Epithelial cell of esophagus (primary cell): ENCODE measurements at regions not wholly inside any gene's neighbourhood (a gene's known extent, or its start where the extent isn't known, plus 50 kb on each side); places are given as distances from the start of the nearest gene placed in this dataset.

Experiments used
- DNase-seq: peaks from one replicate; pipeline ENCODE4 v3.0.0; 2010; ENCODE audit warnings: low read depth
- H3K4me3 ChIP-seq: 2 replicates; pipeline ENCODE4 v1.5.1; 2011; ENCODE audit warnings: mild to moderate bottlenecking, low read length, control low read depth
- CTCF ChIP-seq: IDR thresholded peaks from 2 replicates; pipeline ENCODE4 v1.5.1; 2011; ENCODE audit warnings: low read depth, mild to moderate bottlenecking, low read length, control low read depth, inconsistent platforms; ENCODE audit not compliant: insufficient read depth; ENCODE audit errors: missing control alignments

DNA sequence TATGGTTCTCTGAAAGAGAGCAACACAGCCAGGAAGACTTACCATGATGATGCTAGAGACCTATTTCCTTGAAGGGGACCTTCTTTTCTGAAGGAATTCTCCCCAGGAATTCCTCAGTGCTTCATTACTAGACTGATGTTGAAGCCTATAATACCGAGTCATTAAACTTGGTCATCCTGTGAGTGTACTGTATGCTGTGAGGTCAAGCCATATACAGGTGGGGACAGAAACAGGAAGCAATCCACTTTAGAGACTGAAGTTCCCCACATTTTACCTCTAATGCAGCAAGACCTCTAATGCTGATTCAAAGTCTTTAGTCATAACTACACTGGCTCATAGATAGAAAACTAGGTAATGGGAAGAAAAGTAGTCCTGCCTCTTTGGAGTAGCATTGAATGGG, 77.1 kb upstream of the RASEF start:
- peak; percentile 6 for DNase-seq
- no peak overlapping the region for H3K4me3 ChIP-seq
- TF ChIP-seq CTCF = no peak

DNA sequence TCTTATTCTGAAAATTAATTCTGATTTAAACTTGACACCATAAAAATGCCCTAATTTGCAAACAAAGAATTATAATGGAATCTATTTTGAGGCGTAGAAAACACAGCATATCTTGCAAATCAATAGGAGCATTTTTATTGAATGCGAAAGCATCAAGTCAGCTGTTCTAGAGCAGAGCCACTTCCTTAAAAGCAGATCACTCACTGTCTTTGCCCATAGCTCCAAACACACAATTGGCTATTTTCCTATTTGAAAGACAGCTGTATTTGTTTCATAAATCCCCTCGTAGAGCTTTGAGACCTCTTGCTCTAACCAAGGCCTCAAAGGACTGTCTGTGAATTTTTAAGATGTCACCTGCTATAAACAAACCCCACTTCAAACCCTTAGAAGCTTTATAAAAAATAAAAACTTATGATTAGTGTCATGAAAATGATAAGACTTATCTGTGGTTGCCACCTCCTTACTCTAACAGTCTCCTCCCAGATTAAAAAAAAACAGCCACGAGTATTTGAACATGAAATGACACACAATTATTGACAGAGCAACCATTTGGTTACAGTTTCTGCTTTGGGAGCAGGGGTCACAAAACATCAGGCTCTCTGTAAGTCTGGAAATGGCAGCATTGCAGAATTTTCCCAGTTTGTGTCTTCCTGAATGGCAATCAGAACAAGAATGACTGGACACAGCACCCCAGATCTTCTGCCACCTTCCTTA, 75.6 kb upstream of the RASEF start:
- DNase-seq = no peak
- H3K4me3 ChIP-seq = no peak overlapping the region
- no peak for TF ChIP-seq CTCF

DNA sequence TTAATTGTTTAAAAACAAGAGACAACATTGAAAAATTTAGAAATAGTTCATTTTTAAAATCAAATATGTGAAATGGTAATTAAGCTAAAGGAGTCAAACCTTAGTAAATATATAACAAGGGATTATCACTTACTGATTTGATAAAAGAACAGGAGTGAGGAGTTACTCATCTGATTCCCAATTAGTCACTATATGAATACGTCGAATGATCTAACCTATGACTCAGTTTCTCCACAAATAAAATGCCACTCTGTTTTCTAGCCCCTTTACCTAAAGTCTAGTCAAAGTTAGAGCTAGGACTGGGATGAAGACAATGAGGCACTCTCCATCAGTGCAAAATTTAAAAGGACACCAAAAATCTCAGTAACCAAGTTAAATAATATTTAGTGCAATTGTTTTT, 70.4 kb upstream of the RASEF start:
- no peak overlapping the region for H3K4me3 ChIP-seq
- peak; percentile 57 for DNase-seq
- no peak for TF ChIP-seq CTCF

DNA sequence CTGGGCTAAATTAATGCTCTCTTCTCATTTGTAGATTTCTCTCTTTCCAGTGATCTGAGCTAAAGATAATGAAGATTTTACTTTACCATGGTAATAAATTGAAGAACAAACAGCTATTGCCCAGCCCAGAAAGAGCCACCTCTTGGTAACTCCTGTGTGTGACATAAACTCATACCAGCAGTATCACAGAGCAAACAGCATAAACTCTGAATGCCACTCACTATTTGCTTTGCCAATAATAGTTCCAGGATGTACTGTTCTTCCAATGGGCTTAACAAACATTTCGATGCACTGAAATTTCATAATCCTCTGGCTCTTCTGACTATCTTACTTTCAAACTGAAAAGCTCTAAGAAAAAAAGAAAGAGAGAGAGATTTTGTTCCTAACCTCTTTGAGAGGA, 69.8 kb upstream of the RASEF start:
- TF ChIP-seq CTCF = no peak
- H3K4me3 ChIP-seq = no peak overlapping the region
- peak; percentile 6 for DNase-seq

DNA sequence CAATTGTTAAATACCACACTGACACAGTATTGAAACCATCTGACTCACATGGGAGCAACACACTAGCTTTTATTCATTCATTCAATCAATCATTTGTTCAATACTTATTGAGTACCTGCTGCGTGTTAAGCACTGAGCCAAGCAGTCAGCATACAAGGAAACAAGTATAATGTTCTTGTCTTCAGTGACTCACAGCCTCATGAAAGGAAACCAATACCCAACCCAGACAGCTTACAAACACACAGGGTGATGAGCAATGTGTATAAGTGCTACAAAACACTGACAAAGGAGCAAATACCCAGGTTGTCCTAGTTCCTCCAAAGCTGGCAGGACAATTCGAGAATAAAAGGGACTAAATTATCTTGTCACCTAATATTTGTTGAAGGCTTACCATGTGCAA, 67.6 kb upstream of the RASEF start:
- H3K4me3 ChIP-seq = no peak overlapping the region
- peak; percentile 93 for DNase-seq
- TF ChIP-seq CTCF = no peak

DNA sequence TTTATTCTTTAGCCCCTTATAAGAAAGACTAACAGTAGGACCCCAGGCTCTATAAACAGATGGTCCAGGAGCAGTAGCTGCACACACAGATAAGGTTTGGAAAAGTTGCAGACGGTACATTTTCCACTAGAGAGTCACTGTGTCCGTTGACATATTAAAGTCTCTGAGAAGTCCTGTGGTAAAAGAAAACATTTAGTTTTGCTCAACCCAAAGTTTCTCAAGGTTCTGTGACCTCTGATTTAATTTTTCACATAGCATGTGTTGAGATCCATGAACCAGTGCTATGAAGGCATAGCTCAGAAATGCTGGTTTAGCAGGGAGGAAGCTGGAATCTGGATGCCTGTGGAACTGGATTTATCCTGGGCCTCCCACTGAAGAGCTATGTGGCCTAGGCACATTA, 62.7 kb upstream of the RASEF start:
- TF ChIP-seq CTCF = no peak
- DNase-seq = no peak
- H3K4me3 ChIP-seq = no peak overlapping the region

DNA sequence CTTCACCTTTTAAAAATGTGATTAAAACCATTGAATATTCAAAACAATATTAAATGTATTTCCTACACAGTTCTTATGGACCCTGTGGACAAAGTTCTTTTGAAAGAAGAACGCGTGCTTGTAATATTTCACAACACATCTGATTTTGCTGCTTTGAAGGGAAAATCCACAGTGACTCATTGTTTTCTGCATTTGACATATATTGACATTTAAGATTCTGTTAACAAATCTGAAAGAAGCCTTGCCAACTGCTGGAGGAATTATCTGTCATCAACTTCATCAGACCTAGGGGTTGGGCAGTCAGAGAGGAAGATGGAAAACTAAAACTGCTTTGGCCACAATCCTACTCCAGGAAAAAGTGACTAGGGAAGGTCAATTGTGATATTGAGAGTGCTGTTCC, 56.9 kb upstream of the RASEF start:
- no peak overlapping the region for H3K4me3 ChIP-seq
- peak; percentile 66 for DNase-seq
- no peak for TF ChIP-seq CTCF
